Sigmoid colon (tissue), 6 donors: ENCODE measurements at regions not wholly inside any gene's neighbourhood (a gene's known extent, or its start where the extent isn't known, plus 50 kb on each side); places are given as distances from the start of the nearest gene placed in this dataset.
A peak's percentile ranks its signal among the peaks of the same experiment; 100 is the strongest.

Source experiments
- DNase-seq: peaks from one replicate; pipeline ENCODE4 v3.0.0-alpha.2; 2019
- H3K27ac ChIP-seq, 4 donors: fragments of 200-600 bp; sonication (generic); one replicate each; pipeline ENCODE4 v1.5.1; 2016 to 2019; ENCODE audit warnings: mild to moderate bottlenecking in 1 of 4
- H3K27me3 ChIP-seq, 3 donors: fragments of 200-600 bp; sonication (generic); one replicate each; pipeline ENCODE4 v1.5.1; 2019; ENCODE audit warnings: mild to moderate bottlenecking in 1 of 3
- H3K36me3 ChIP-seq, 4 donors: fragments of 200-600 bp; sonication (generic); one replicate each; pipeline ENCODE4 v1.5.1; 2016 to 2019
- H3K4me1 ChIP-seq, 4 donors: fragments of 200-600 bp; sonication (generic); one replicate each; pipeline ENCODE4 v1.5.1; 2017 to 2019
- H3K4me3 ChIP-seq, 4 donors: fragments of 200-600 bp; sonication (generic); one replicate each; pipeline ENCODE4 v1.5.1; 2017 to 2019; ENCODE audit warnings: mild to moderate bottlenecking in 2 of 4, moderate library complexity in 1 of 4
- H3K9me3 ChIP-seq, 4 donors: fragments of 200-600 bp in 3 of 4; sonication (generic) in 3 of 4; one replicate each; pipeline versions ENCODE4 v1.5.1 to v1.6.1; 2013 to 2019
- CTCF ChIP-seq, 4 experiments: fragments of 450-650 bp in 3 of 4; fragments of 200-600 bp in 1 of 4; IDR thresholded peaks; one replicate each; pipeline ENCODE4 v1.5.1; 2016 to 2019; ENCODE audit warnings: antibody characterized with exemption in 4 of 4, mild to moderate bottlenecking in 3 of 4, moderate library complexity in 2 of 4
- EP300 ChIP-seq, 4 donors: sonication (generic); formaldehyde crosslinking; IDR thresholded peaks; one replicate each; pipeline ENCODE4 v1.6.1; 2017; ENCODE audit warnings: antibody characterized with exemption in 4 of 4
- POLR2A ChIP-seq, 2 donors: fragments of 450-650 bp; IDR thresholded peaks; one replicate each; pipeline ENCODE4 v1.6.1; 2016; ENCODE audit warnings: antibody characterized with exemption in 2 of 2, mild to moderate bottlenecking in 2 of 2, moderate library complexity in 2 of 2
- POLR2AphosphoS5 ChIP-seq, 4 donors: sonication (generic); formaldehyde crosslinking; IDR thresholded peaks; one replicate each; pipeline ENCODE4 v1.6.1; 2017; ENCODE audit warnings: antibody characterized with exemption in 4 of 4
- WGBS, 2 donors: extraction: QIAGEN DNeasy Blood & Tissue Kit; methylation state at CpG; one replicate each; pipeline ENCODE4 v1.1.7; 2013; 5-methylcytosine and 5-hydroxymethylcytosine counted together
- intact Hi-C: fragments of 100-400 bp; cut with DNase I; formaldehyde crosslinking; loops from one replicate; pipeline ENCODE4 v1.15.1; 2023
- donor health status: healthy with polysubstance abuse.
- donor health status: healthy.

GRCh38 chr7:157474685-157475084, 137.9 kb downstream of the DNAJB6 start:
- intact Hi-C loops = no loop called here

GRCh38 chr7:157475095-157475494, 138.3 kb downstream of the DNAJB6 start:
- peak; percentile 5 for DNase-seq
- TF ChIP-seq CTCF (IDR thresholded peaks at IDR 0.05) (no peak), EP300 (IDR thresholded peaks at IDR 0.05) (no peak)
- intact Hi-C loops = no loop called here

More at GRCh38 chr7:157474685-157475084, 137.9 kb downstream of the DNAJB6 start:
- peaks cover 0 to 8% (median 5%) of the 10 kb centered on the region in 4 donors for H3K9me3 ChIP-seq
- H3K4me3 ChIP-seq = no peak overlapping the region
- 45 to 47% methylated on average over 12 of the region's 12 CpGs for WGBS, 2 donors
- H3K27me3 ChIP-seq = no peaks in the 10 kb centered on the region
- H3K27ac ChIP-seq = no peak overlapping the region
- DNase-seq = peak; percentile 18
- no peak for TF ChIP-seq POLR2A (IDR thresholded peaks at IDR 0.05)
- no peak for TF ChIP-seq POLR2AphosphoS5 (IDR thresholded peaks at IDR 0.05)
- TF ChIP-seq EP300 (IDR thresholded peaks at IDR 0.05) = no peak
- no peak for TF ChIP-seq CTCF (IDR thresholded peaks at IDR 0.05)
- no peaks in the 10 kb centered on the region for H3K4me1 ChIP-seq
- H3K36me3 ChIP-seq = no peaks in the 10 kb centered on the region

GRCh38 chr7:157475601-157476000, 138.8 kb downstream of the DNAJB6 start:
- Histone ChIP-seq H3K9me3 (peaks cover 0 to 8% (median 5%) of the 10 kb centered on the region in 4 donors), H3K4me1 (no peaks in the 10 kb centered on the region), H3K36me3 (no peaks in the 10 kb centered on the region), H3K27ac (no peak overlapping the region), H3K4me3 (no peak overlapping the region), H3K27me3 (peaks cover 0 to under 1% (median 0%) of the 10 kb centered on the region in 3 donors)
- peak; percentile 28 for DNase-seq
- 78 to 90% methylated on average over 10 of the region's 10 CpGs for WGBS, 2 donors
- intact Hi-C loops = no loop called here
- TF ChIP-seq EP300 (IDR thresholded peaks at IDR 0.05) (no peak), CTCF (IDR thresholded peaks at IDR 0.05) (no peak), POLR2AphosphoS5 (IDR thresholded peaks at IDR 0.05) (no peak), POLR2A (IDR thresholded peaks at IDR 0.05) (no peak)

More at GRCh38 chr7:157475095-157475494, 138.3 kb downstream of the DNAJB6 start:
- no peaks in the 10 kb centered on the region for H3K36me3 ChIP-seq
- 57 to 70% methylated on average over 6 of the region's 6 CpGs for WGBS, 2 donors
- peaks cover 0 to 8% (median 5%) of the 10 kb centered on the region in 4 donors for H3K9me3 ChIP-seq
- no peak overlapping the region for H3K27ac ChIP-seq
- no peaks in the 10 kb centered on the region for H3K4me1 ChIP-seq
- no peaks in the 10 kb centered on the region for H3K27me3 ChIP-seq
- H3K4me3 ChIP-seq = no peak overlapping the region

GRCh38 chr7:157476201-157476600, 139.4 kb downstream of the DNAJB6 start:
- H3K9me3 ChIP-seq = peaks cover 0 to 8% (median 5%) of the 10 kb centered on the region in 4 donors
- DNase-seq = peak; percentile 27
- no peaks in the 10 kb centered on the region for H3K4me1 ChIP-seq
- peaks cover 0 to 5% (median 0%) of the 10 kb centered on the region in 3 donors for H3K27me3 ChIP-seq
- H3K36me3 ChIP-seq = no peaks in the 10 kb centered on the region
- H3K27ac ChIP-seq = no peak overlapping the region
- WGBS, 2 donors = 71 to 76% methylated on average over 8 of the region's 8 CpGs
- H3K4me3 ChIP-seq = no peak overlapping the region
- TF ChIP-seq EP300 (IDR thresholded peaks at IDR 0.05) (no peak), POLR2AphosphoS5 (IDR thresholded peaks at IDR 0.05) (no peak), CTCF (IDR thresholded peaks at IDR 0.05) (no peak), POLR2A (IDR thresholded peaks at IDR 0.05) (no peak)
- intact Hi-C loops = no loop called here
